H1 (cell line): ENCODE measurements at regions not wholly inside any gene's neighbourhood (a gene's known extent, or its start where the extent isn't known, plus 50 kb on each side); places are given as distances from the start of the nearest gene placed in this dataset.

Experiments
- CTCF ChIA-PET: fragments of 300-600 bp; sonication (Branson Sonifier 250); formaldehyde crosslinking; loops from one replicate; lab custom pipeline; 2021; ENCODE audit not compliant: partially characterized antibody; lab: Charles Lee
- POLR2A ChIA-PET: fragments of 300-600 bp; sonication (Branson Sonifier 250); formaldehyde crosslinking; loops from one replicate; lab custom pipeline; 2021; ENCODE audit warnings: inconsistent platforms; ENCODE audit not compliant: partially characterized antibody; lab: Charles Lee
- DNase-seq, 2 experiments: peaks; one replicate each; pipeline versions ENCODE4 v3.0.0 to v3.0.0-alpha.2; 2010 to 2022; ENCODE audit warnings: low spot score in 2 of 2, low read depth in 1 of 2, mixed read lengths in 1 of 2
- FAIRE-seq: peaks from 2 replicates; lab custom pipeline; 2011; peaks lifted over from hg19 to GRCh38; lab: Jason Lieb, UNC
- H2AFZ ChIP-seq: 2 replicates; pipeline ENCODE4 v1.8.1; 2012; ENCODE audit warnings: low read length, inconsistent platforms
- H2AK5ac ChIP-seq: 2 replicates; pipeline ENCODE4 v1.6.1; 2013; ENCODE audit warnings: low read depth, low read length
- H2BK120ac ChIP-seq: replicated peaks from 2 replicates; pipeline ENCODE3; 2013; ENCODE audit warnings: low read depth, low read length, inconsistent platforms
- H2BK12ac ChIP-seq: 2 replicates; pipeline ENCODE4 v1.6.1; 2013; ENCODE audit warnings: low read depth, low read length
- H2BK15ac ChIP-seq: 2 replicates; pipeline ENCODE4 v1.6.1; 2013; ENCODE audit warnings: low read length
- H2BK20ac ChIP-seq: 2 replicates; pipeline ENCODE4 v1.6.1; 2013; ENCODE audit warnings: low read length
- H2BK5ac ChIP-seq: 2 replicates; pipeline ENCODE4 v1.6.1; 2013; ENCODE audit warnings: low read depth, low read length
- H3K14ac ChIP-seq: 2 replicates; pipeline ENCODE4 v1.6.1; 2013; ENCODE audit warnings: inconsistent platforms; ENCODE audit not compliant: insufficient read length
- H3K18ac ChIP-seq: 2 replicates; pipeline ENCODE4 v1.6.1; 2013; ENCODE audit warnings: low read length; ENCODE audit errors: extremely low read depth
- H3K23ac ChIP-seq: 2 replicates; pipeline ENCODE4 v1.6.1; 2013; ENCODE audit warnings: inconsistent platforms; ENCODE audit not compliant: insufficient read length
- H3K23me2 ChIP-seq: 2 replicates; pipeline ENCODE4 v1.6.1; 2013; ENCODE audit warnings: low read depth, low read length
- H3K27ac ChIP-seq: 2 replicates; pipeline ENCODE4 v1.6.1; 2011; ENCODE audit warnings: low read depth, low read length, inconsistent platforms
- H3K27me3 ChIP-seq, 4 experiments: replicated peaks in 1 of 4; 1 replicate in 1 of 4; 2 replicates in 3 of 4; pipeline versions ENCODE4 v1.6.1 to v1.8.1; 2011 to 2013; ENCODE audit warnings: low read length in 3 of 4, mild to moderate bottlenecking in 3 of 4, inconsistent platforms in 2 of 4, mixed read lengths in 2 of 4, moderate library complexity in 1 of 4; ENCODE audit not compliant: control insufficient read depth in 3 of 4, insufficient read depth in 3 of 4; ENCODE audit errors: extremely low read depth in 1 of 4
- H3K36me3 ChIP-seq, 4 experiments: 2 replicates each; pipeline versions ENCODE4 v1.6.1 to v1.8.1; 2011 to 2013; ENCODE audit warnings: mild to moderate bottlenecking in 4 of 4, low read length in 3 of 4, moderate library complexity in 2 of 4, control low read depth in 1 of 4, inconsistent platforms in 1 of 4; ENCODE audit not compliant: insufficient read depth in 4 of 4, control insufficient read depth in 2 of 4
- H3K4ac ChIP-seq: replicated peaks from 2 replicates; pipeline ENCODE3; 2013; ENCODE audit warnings: low read length, low read depth, mixed read lengths, inconsistent platforms; ENCODE audit not compliant: insufficient read length
- H3K4me1 ChIP-seq, 4 experiments: replicated peaks in 1 of 4; 1 replicate in 1 of 4; 2 replicates in 3 of 4; pipeline versions ENCODE4 v1.6.1 to v1.8.1; 2011 to 2013; ENCODE audit warnings: low read length in 3 of 4, inconsistent platforms in 2 of 4, mixed read lengths in 1 of 4; ENCODE audit not compliant: insufficient read depth in 4 of 4, control insufficient read depth in 3 of 4
- H3K4me2 ChIP-seq, 2 experiments: 2 replicates each; pipeline versions ENCODE4 v1.6.1 to v1.8.1; 2011 to 2013; ENCODE audit warnings: low read depth in 2 of 2, low read length in 2 of 2, control low read depth in 1 of 2, inconsistent platforms in 1 of 2, mild to moderate bottlenecking in 1 of 2; ENCODE audit not compliant: insufficient read depth in 1 of 2
- H3K4me3 ChIP-seq, 4 experiments: fragments of 200-600, 300-600 bp in 1 of 4; sonication (generic), shearing (Covaris generic), sonication (Bioruptor Twin) in 1 of 4; 2 replicates each; pipeline versions ENCODE4 v1.5.1 to v1.8.1; 2011 to 2016; ENCODE audit warnings: low read length in 4 of 4, low read depth in 3 of 4, control low read depth in 2 of 4, inconsistent platforms in 2 of 4, mild to moderate bottlenecking in 2 of 4, mixed read lengths in 1 of 4, moderate library complexity in 1 of 4; ENCODE audit not compliant: insufficient read depth in 2 of 4; ENCODE audit errors: extremely low read depth in 1 of 4
- H3K56ac ChIP-seq: replicated peaks from 2 replicates; pipeline ENCODE3; 2013; ENCODE audit warnings: low read depth, mild to moderate bottlenecking, mixed read lengths, low read length, inconsistent platforms; ENCODE audit not compliant: insufficient read length
- H3K79me1 ChIP-seq: 2 replicates; pipeline ENCODE4 v1.6.1; 2013; ENCODE audit warnings: low read depth, low read length, control low read depth
- H3K79me2 ChIP-seq, 2 experiments: 2 replicates each; pipeline versions ENCODE4 v1.6.1 to v1.8.1; 2012 to 2013; ENCODE audit warnings: low read length in 2 of 2, mild to moderate bottlenecking in 2 of 2, inconsistent platforms in 1 of 2; ENCODE audit not compliant: insufficient read depth in 2 of 2, control insufficient read depth in 1 of 2
- H3K9ac ChIP-seq, 4 experiments: replicated peaks in 1 of 4; 1 replicate in 1 of 4; 2 replicates in 3 of 4; pipeline versions ENCODE4 v1.6.1 to v1.8.1; 2011 to 2013; ENCODE audit warnings: low read depth in 3 of 4, low read length in 3 of 4, control low read depth in 2 of 4, mild to moderate bottlenecking in 2 of 4, moderate library complexity in 2 of 4, inconsistent platforms in 1 of 4; ENCODE audit errors: extremely low read depth in 1 of 4
- H3K9me3 ChIP-seq, 2 experiments: 2 replicates each; pipeline versions ENCODE4 v1.6.1 to v1.8.1; 2012 to 2013; ENCODE audit warnings: mild to moderate bottlenecking in 2 of 2, moderate library complexity in 2 of 2, control low read depth in 1 of 2, inconsistent platforms in 1 of 2, low read depth in 1 of 2, low read length in 1 of 2, mixed read lengths in 1 of 2; ENCODE audit not compliant: insufficient read depth in 2 of 2
- H4K20me1 ChIP-seq, 2 experiments: replicated peaks in 1 of 2; 2 replicates each; pipeline versions ENCODE3 to v1.8.1; 2011 to 2013; ENCODE audit warnings: inconsistent platforms in 2 of 2, low read length in 2 of 2, mild to moderate bottlenecking in 1 of 2; ENCODE audit not compliant: insufficient read depth in 2 of 2, control insufficient read depth in 1 of 2
- H4K5ac ChIP-seq: 2 replicates; pipeline ENCODE4 v1.6.1; 2013; ENCODE audit warnings: low read length, low read depth, mixed read lengths, inconsistent platforms; ENCODE audit not compliant: insufficient read length
- H4K8ac ChIP-seq: 2 replicates; pipeline ENCODE4 v1.8.0; 2013; ENCODE audit warnings: mild to moderate bottlenecking, moderate library complexity, low read length, inconsistent platforms; ENCODE audit not compliant: insufficient read depth; ENCODE audit errors: extremely low read depth
- H4K91ac ChIP-seq: replicated peaks from 2 replicates; pipeline ENCODE3; 2013; ENCODE audit warnings: low read length, mixed read lengths, inconsistent platforms; ENCODE audit not compliant: insufficient read length
- EP300 ChIP-seq, 2 experiments: IDR thresholded peaks; 1 replicate in 1 of 2; 2 replicates in 1 of 2; pipeline ENCODE4 v1.6.1; 2011 to 2012; ENCODE audit warnings: low read depth in 2 of 2, low read length in 2 of 2, mild to moderate bottlenecking in 2 of 2, borderline replicate concordance in 1 of 2, inconsistent platforms in 1 of 2, moderate library complexity in 1 of 2
- HDAC2 ChIP-seq, 2 experiments: fragments of 300-600 bp in 1 of 2; sonication (generic) in 1 of 2; IDR thresholded peaks; 2 replicates each; pipeline ENCODE4 v1.6.1; 2011 to 2012; ENCODE audit warnings: low read depth in 2 of 2, low read length in 2 of 2, mild to moderate bottlenecking in 2 of 2, moderate library complexity in 2 of 2, borderline replicate concordance in 1 of 2, inconsistent platforms in 1 of 2
- NRF1 ChIP-seq: IDR thresholded peaks from 2 replicates; pipeline ENCODE4 v1.6.1; 2011; ENCODE audit warnings: mild to moderate bottlenecking, low read depth, low read length, improper control_type of control experiment
- TAF1 ChIP-seq: IDR thresholded peaks from 2 replicates; pipeline ENCODE4 v1.6.1; 2011; ENCODE audit warnings: mild to moderate bottlenecking, low read depth, low read length
- YY1 ChIP-seq: IDR thresholded peaks from 2 replicates; pipeline ENCODE4 v1.6.1; 2011; ENCODE audit warnings: low read depth, mild to moderate bottlenecking, low read length
- WGBS, 2 experiments: shearing (Covaris generic) in 1 of 2; methylation state at CpG; one replicate each; pipeline versions ENCODE4 v1.1.6 to v1.1.7; 2013 to 2015; ENCODE audit warnings: low lambda C conversion rate in 2 of 2, mixed read lengths in 2 of 2, inconsistent platforms in 1 of 2, low coverage in 1 of 2, missing lambda C conversion rate in 1 of 2; ENCODE audit not compliant: insufficient replicate concordance in 2 of 2, insufficient coverage in 1 of 2, insufficient read length in 1 of 2; ENCODE audit errors: extremely low coverage in 1 of 2, missing lambda C conversion rate in 1 of 2; 5-methylcytosine and 5-hydroxymethylcytosine counted together
- TF ChIP-seq, protein P1 (sequence below): IDR thresholded peaks from 2 replicates; pipeline ENCODE4 v1.6.1; 2011; ENCODE audit warnings: low read depth, mild to moderate bottlenecking, low read length; ENCODE audit not compliant: insufficient read depth

DNA sequence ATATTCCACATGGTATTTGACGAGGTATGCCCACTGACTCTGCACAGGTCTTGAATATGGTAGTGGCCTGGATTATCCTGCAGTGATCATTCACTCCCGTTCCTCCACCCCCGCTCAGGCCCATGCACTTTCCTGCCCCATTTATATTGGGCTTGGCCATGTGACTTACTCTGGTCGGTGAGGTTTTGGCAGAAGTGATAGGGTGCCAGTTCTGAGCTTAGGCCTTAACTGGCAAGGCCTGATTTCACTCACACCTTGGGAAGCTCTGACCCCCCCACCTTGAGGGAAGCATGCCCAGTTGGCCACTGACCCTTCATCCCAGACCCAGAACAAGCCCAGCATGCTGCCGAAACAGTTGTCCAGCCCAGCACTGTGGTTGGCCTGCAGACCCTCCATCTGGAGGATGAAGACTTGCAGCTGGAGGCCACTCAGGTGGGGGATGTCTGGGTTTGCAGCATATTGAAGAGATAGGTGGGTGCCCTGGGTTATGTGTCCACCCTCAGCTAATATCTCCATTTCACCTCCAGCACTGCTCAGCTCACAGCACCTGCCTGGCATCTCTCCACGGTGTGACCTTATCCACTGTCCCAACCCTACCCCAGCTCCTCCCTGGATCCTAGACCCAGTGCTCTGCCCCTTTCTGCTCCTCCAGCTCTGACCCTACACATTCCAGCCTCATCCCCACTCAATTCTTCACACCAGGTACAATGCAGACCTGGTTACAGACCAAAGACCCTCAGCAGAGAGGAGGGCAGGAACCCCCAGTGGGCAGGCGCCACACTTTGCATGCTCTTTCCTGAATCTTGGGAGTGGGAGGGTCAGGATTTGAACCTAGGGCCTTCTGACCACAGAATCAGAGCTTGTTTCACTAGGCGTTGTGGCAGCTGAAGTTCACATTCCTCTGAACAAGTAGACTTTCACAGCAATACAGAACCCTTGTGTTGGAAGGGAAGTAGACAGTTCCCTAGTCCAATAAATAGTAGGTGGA lies 138.1 kb upstream of the CHST15 start:
- TF ChIP-seq TAF1 = no peak
- TF ChIP-seq YY1 = no peak
- TF ChIP-seq HDAC2 (IDR thresholded peaks at IDR 0.05; ENCODE audit: borderline replicate concordance in 1 of 2, low read depth in 2 of 2, low read length in 2 of 2) = no peak
- TF ChIP-seq, protein P1, sequence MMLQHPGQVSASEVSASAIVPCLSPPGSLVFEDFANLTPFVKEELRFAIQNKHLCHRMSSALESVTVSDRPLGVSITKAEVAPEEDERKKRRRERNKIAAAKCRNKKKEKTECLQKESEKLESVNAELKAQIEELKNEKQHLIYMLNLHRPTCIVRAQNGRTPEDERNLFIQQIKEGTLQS = no peak
- TF ChIP-seq EP300 (IDR thresholded peaks at IDR 0.05; ENCODE audit: borderline replicate concordance in 1 of 2, low read depth in 2 of 2, low read length in 2 of 2) = no peak
- TF ChIP-seq NRF1 = no peak
- Histone ChIP-seq H2AK5ac (no peak overlapping the region), H3K27me3 (no peaks in the 10 kb centered on the region; a peak in 1 of 7 replicates), H2BK120ac (no peak overlapping the region), H4K8ac (no peak overlapping the region; the same call in 1 of the 2 replicates), H3K4me1 (no peaks in the 10 kb centered on the region; a peak in 1 of 7 replicates), H3K79me2 (no peaks in the 10 kb centered on the region), H4K20me1 (no peaks in the 10 kb centered on the region), H3K4ac (no peak overlapping the region), H3K36me3 (no peaks in the 10 kb centered on the region; a peak in 1 of 8 replicates), H3K9ac (no peak overlapping the region), H3K9me3 (peaks cover 0 to 32% of the 10 kb centered on the region in 2 experiments; a peak in 3 of 4 replicates), H3K27ac (no peak overlapping the region), H3K23ac (no peak overlapping the region), H2BK15ac (0 out of 2 replicates have a peak overlapping the region, but pooled peaks have one; percentile 18), H2AFZ (no peak overlapping the region), H3K14ac (no peak overlapping the region), H3K23me2 (no peaks in the 10 kb centered on the region), H4K91ac (no peak overlapping the region), H2BK5ac (no peak overlapping the region), H4K5ac (no peak overlapping the region), H3K79me1 (no peaks in the 10 kb centered on the region), H3K4me2 (no peak overlapping the region), H2BK20ac (no peak overlapping the region), H2BK12ac (no peak overlapping the region), H3K4me3 (no peak overlapping the region), H3K18ac (no peak overlapping the region), H3K56ac (no peak overlapping the region)
- FAIRE-seq (no peak), DNase-seq (no peak)
- CTCF ChIA-PET = interaction anchor here (0.8 to 1.6 kb wide), 5 partner anchors 10 to 237 kb away, joined by 3 to 5 read pairs (median 4); no protein-coding TSS in a partner anchor
- POLR2A ChIA-PET = no interaction called here
- 86% methylated on average over 8 of the region's 8 CpGs; no CpG with 5 or more reads in 1 of the 2 experiments for WGBS, 2 experiments
